ENCODE measurements at regions not wholly inside any gene's neighbourhood (a gene's known extent, or its start where the extent isn't known, plus 50 kb on each side); places are given as distances from the start of the nearest gene placed in this dataset.

GRCh38 chr10:120262857-120263547 lies 194.0 kb upstream of the PLPP4 start:
- no peak for TF ChIP-seq FOXA1 (IDR thresholded peaks at IDR 0.05)
- TF ChIP-seq SP1 (IDR thresholded peaks at IDR 0.05): no peak
- TF ChIP-seq TARDBP (IDR thresholded peaks at IDR 0.05): no peak
- no peak for TF ChIP-seq ELF4 (IDR thresholded peaks at IDR 0.05)
- TF ChIP-seq FOXM1 (IDR thresholded peaks at IDR 0.05; ENCODE audit: borderline replicate concordance): no peak
